Caco-2 (cell line): ENCODE measurements at regions not wholly inside any gene's neighbourhood (a gene's known extent, or its start where the extent isn't known, plus 50 kb on each side); places are given as distances from the start of the nearest gene placed in this dataset.

Experiments used
- BruUV-seq: library from RNA; stranded (reverse); fragments of 400-500 nt; replicated peaks from 2 replicates; lab custom pipeline; 2021; lab: Mats Ljungman, UMichigan
- CTCF ChIA-PET: fragments of 300-600 bp; sonication (Branson Sonifier 250); formaldehyde crosslinking; loops from one replicate; lab custom pipeline; 2022; ENCODE audit warnings: antibody characterized with exemption; lab: Charles Lee
- POLR2A ChIA-PET: fragments of 300-600 bp; sonication (Branson Sonifier 250); formaldehyde crosslinking; loops from one replicate; lab custom pipeline; 2022; ENCODE audit warnings: antibody characterized with exemption; lab: Charles Lee
- DNase-seq, 2 experiments: peaks; one replicate each; pipeline versions ENCODE4 v3.0.0 to v3.0.0-alpha.2; 2020 to 2022
- H3K27me3 ChIP-seq: replicated peaks from 2 replicates; pipeline ENCODE4 v1.6.0; 2011; ENCODE audit warnings: low read length; ENCODE audit not compliant: control insufficient read depth, insufficient read depth
- H3K36me3 ChIP-seq: 2 replicates; pipeline ENCODE4 v1.5.1; 2011; ENCODE audit warnings: low read length; ENCODE audit not compliant: control insufficient read depth, insufficient read depth
- H3K4me1 ChIP-seq: fragments of 250-450 bp; sonication (Bioruptor Pico); 2 replicates; pipeline ENCODE4 v1.5.1; 2020; ENCODE audit warnings: mild to moderate bottlenecking
- H3K4me3 ChIP-seq: 2 replicates; pipeline ENCODE4 v1.5.1; 2011; ENCODE audit warnings: low read depth, mild to moderate bottlenecking, control low read depth, low read length
- H3K9me3 ChIP-seq: fragments of 250-450 bp; sonication (Bioruptor Pico); 2 replicates; pipeline ENCODE4 v1.5.1; 2020; ENCODE audit warnings: mild to moderate bottlenecking, moderate library complexity
- H3K27ac Mint-ChIP-seq: one replicate; pipeline ENCODE4 v1.8.0; 2022; ENCODE audit warnings: mixed read lengths; ENCODE audit not compliant: unreplicated experiment
- H3K27me3 Mint-ChIP-seq: one replicate; pipeline ENCODE4 v1.8.0; 2022; ENCODE audit warnings: mixed read lengths; ENCODE audit not compliant: insufficient read depth, unreplicated experiment
- H3K36me3 Mint-ChIP-seq: one replicate; pipeline ENCODE4 v1.8.0; 2022; ENCODE audit warnings: mild to moderate bottlenecking, mixed read lengths; ENCODE audit not compliant: insufficient read depth, unreplicated experiment
- H3K4me1 Mint-ChIP-seq: one replicate; pipeline ENCODE4 v1.8.0; 2022; ENCODE audit warnings: low read depth, mixed read lengths; ENCODE audit not compliant: unreplicated experiment
- H3K4me3 Mint-ChIP-seq: one replicate; pipeline ENCODE4 v1.8.0; 2022; ENCODE audit warnings: mild to moderate bottlenecking, moderate library complexity, mixed read lengths; ENCODE audit not compliant: unreplicated experiment
- H3K9me3 Mint-ChIP-seq: one replicate; pipeline ENCODE4 v1.8.0; 2022; ENCODE audit warnings: mixed read lengths; ENCODE audit not compliant: unreplicated experiment
- intact Hi-C: fragments of 100-400 bp; cut with micrococcal nuclease; formaldehyde crosslinking; loops from one replicate; pipeline ENCODE4 v1.10.0; 2022; ENCODE audit not compliant: unreplicated experiment
- TF ChIP-seq, protein P1 (sequence below), 2 experiments: fragments of 200-600 bp in 1 of 2; IDR thresholded peaks; 1 replicate in 1 of 2; 2 replicates in 1 of 2; pipeline versions ENCODE4 v1.5.1 to v1.8.0; 2011 to 2022; ENCODE audit warnings: antibody characterized with exemption in 1 of 2, control low read depth in 1 of 2, inconsistent platforms in 1 of 2, low read depth in 1 of 2, low read length in 1 of 2, mild to moderate bottlenecking in 1 of 2, moderate library complexity in 1 of 2; ENCODE audit not compliant: insufficient read depth in 1 of 2, severe bottlenecking in 1 of 2, unreplicated experiment in 1 of 2

DNA sequence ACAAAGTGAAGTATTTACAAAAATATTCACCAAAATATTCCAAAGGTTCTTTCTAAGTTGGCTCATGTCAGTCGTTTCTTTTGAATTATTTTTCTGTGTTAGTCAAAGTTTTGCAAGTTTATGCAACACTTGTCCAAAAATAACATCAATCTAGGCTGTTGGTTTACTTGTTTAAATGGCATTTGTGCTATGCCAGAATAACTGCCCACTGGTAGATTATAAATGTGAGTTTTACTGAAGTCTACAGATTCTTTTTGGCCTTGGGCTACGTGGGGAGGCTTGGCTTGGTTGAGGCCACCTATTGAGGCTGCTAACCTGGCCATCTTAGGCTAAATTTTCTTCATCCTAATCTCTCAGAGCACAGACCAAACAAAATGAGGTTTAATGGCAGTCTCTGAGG lies 1091.9 kb upstream of the RAG2 start:
- ChIA-PET POLR2A (no interaction called here), CTCF (no interaction called here)
- no peaks in the 10 kb centered on the region for H3K27me3 ChIP-seq
- Mint-ChIP-seq H3K4me3 (no peak overlapping the region), H3K9me3 (peaks cover 33% of the 10 kb centered on the region), H3K27ac (no peak overlapping the region), H3K4me1 (no peaks in the 10 kb centered on the region), H3K27me3 (no peaks in the 10 kb centered on the region), H3K36me3 (no peaks in the 10 kb centered on the region)
- no peak for DNase-seq
- BruUV-seq = no TSS peak
- H3K4me3 ChIP-seq = no peak overlapping the region
- TF ChIP-seq, protein P1, sequence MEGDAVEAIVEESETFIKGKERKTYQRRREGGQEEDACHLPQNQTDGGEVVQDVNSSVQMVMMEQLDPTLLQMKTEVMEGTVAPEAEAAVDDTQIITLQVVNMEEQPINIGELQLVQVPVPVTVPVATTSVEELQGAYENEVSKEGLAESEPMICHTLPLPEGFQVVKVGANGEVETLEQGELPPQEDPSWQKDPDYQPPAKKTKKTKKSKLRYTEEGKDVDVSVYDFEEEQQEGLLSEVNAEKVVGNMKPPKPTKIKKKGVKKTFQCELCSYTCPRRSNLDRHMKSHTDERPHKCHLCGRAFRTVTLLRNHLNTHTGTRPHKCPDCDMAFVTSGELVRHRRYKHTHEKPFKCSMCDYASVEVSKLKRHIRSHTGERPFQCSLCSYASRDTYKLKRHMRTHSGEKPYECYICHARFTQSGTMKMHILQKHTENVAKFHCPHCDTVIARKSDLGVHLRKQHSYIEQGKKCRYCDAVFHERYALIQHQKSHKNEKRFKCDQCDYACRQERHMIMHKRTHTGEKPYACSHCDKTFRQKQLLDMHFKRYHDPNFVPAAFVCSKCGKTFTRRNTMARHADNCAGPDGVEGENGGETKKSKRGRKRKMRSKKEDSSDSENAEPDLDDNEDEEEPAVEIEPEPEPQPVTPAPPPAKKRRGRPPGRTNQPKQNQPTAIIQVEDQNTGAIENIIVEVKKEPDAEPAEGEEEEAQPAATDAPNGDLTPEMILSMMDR (IDR thresholded peaks at IDR 0.05; ENCODE audit: insufficient read depth in 1 of 2, low read depth in 1 of 2, low read length in 1 of 2, severe bottlenecking in 1 of 2, unreplicated experiment in 1 of 2) = no peak
- H3K36me3 ChIP-seq = no peaks in the 10 kb centered on the region
- peaks cover 20% of the 10 kb centered on the region for H3K9me3 ChIP-seq
- intact Hi-C loops = no loop called here
- no peaks in the 10 kb centered on the region for H3K4me1 ChIP-seq

DNA sequence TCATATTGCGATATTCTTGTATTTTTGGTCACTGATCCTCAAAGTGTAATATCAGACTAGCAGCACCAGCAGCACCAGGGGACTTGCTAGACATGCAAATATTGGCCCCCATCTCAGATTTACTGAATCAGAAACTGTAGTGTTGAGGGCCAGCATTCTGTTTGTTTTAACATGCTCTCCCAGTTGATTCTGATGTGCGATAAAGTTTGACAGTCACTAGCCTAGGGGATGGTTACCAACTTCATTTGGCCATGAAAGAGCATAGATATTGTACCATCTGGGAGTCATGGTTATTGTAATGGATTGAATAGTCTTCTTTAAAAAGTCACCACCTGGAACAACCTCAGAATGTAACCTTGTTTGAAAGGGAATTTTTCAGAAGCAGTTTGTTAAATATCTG lies 1090.4 kb upstream of the RAG2 start:
- no TSS peak for BruUV-seq
- H3K4me3 Mint-ChIP-seq = no peak overlapping the region
- no peaks in the 10 kb centered on the region for H3K4me1 Mint-ChIP-seq
- no peaks in the 10 kb centered on the region for H3K36me3 Mint-ChIP-seq
- H3K27me3 Mint-ChIP-seq = no peaks in the 10 kb centered on the region
- Histone ChIP-seq H3K27me3 (no peaks in the 10 kb centered on the region), H3K36me3 (no peaks in the 10 kb centered on the region), H3K4me1 (no peaks in the 10 kb centered on the region), H3K9me3 (peaks cover 11% of the 10 kb centered on the region; the same call in 1 of the 2 replicates), H3K4me3 (no peak overlapping the region)
- TF ChIP-seq, protein P1 (IDR thresholded peaks at IDR 0.05; ENCODE audit: insufficient read depth in 1 of 2, low read depth in 1 of 2, low read length in 1 of 2, severe bottlenecking in 1 of 2, unreplicated experiment in 1 of 2) = no peak
- ChIA-PET CTCF (no interaction called here), POLR2A (no interaction called here)
- peaks cover 19% of the 10 kb centered on the region for H3K9me3 Mint-ChIP-seq
- H3K27ac Mint-ChIP-seq = no peak overlapping the region
- intact Hi-C loops = no loop called here
- no peak for DNase-seq

DNA sequence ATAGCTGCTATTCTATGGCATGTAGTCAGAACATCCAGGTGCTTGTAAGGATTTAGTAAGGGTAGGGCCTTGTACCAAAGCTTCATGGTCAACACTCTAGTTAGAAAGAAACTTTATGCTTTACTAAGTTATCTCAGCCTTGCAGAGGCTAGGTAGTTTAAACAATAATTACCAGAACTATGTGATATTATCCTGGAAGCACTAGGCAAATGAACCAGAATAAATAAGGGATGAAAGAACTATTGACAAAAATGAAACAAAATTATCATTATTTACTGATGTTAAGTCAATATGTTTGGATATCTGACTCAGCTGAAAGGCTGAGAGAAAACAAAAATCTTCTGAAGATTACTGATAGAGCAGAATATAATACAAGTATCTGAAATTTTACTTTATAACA lies 1089.1 kb upstream of the RAG2 start:
- H3K36me3 ChIP-seq = no peaks in the 10 kb centered on the region
- TF ChIP-seq, protein P1 (IDR thresholded peaks at IDR 0.05; ENCODE audit: insufficient read depth in 1 of 2, low read depth in 1 of 2, low read length in 1 of 2, severe bottlenecking in 1 of 2, unreplicated experiment in 1 of 2) = no peak
- no peaks in the 10 kb centered on the region for H3K27me3 ChIP-seq
- peaks cover 15% of the 10 kb centered on the region for H3K9me3 Mint-ChIP-seq
- H3K27me3 Mint-ChIP-seq = no peaks in the 10 kb centered on the region
- BruUV-seq = no TSS peak
- CTCF ChIA-PET = no interaction called here
- H3K9me3 ChIP-seq = 0 out of 2 replicates have a peak, but pooled peaks cover 4% of the 10 kb centered on the region
- no peak overlapping the region for H3K27ac Mint-ChIP-seq
- no peak for DNase-seq
- H3K4me1 Mint-ChIP-seq = no peaks in the 10 kb centered on the region
- H3K36me3 Mint-ChIP-seq = no peaks in the 10 kb centered on the region
- POLR2A ChIA-PET = no interaction called here
- H3K4me3 Mint-ChIP-seq = no peak overlapping the region
- intact Hi-C loops = no loop called here
- H3K4me3 ChIP-seq = no peak overlapping the region
- H3K4me1 ChIP-seq = no peaks in the 10 kb centered on the region
